Psoas muscle (tissue), 7 donors: ENCODE measurements at regions not wholly inside any gene's neighbourhood (a gene's known extent, or its start where the extent isn't known, plus 50 kb on each side); places are given as distances from the start of the nearest gene placed in this dataset.

Experiments
- ATAC-seq, 4 donors: fragments of 200-7000 bp; cut with Tn5 transposase; one replicate each; pipeline ENCODE4 v1.9.1; 2020; ENCODE audit warnings: moderate library complexity in 3 of 4, mild to moderate bottlenecking in 2 of 4
- DNase-seq, 2 donors: peaks; one replicate each; pipeline ENCODE4 v3.0.0-alpha.2; 2020
- H3K27ac ChIP-seq: fragments of 200-600 bp; one replicate; pipeline ENCODE4 v1.8.0; 2022
- H3K27me3 ChIP-seq, 3 donors: fragments of 200-600 bp in 1 of 3; one replicate each; pipeline versions ENCODE4 v1.6.1 to v1.8.0; 2013 to 2022; ENCODE audit warnings: low read length in 2 of 3, mild to moderate bottlenecking in 2 of 3, moderate library complexity in 1 of 3; ENCODE audit not compliant: insufficient read depth in 3 of 3
- H3K36me3 ChIP-seq, 2 donors: fragments of 200-600 bp in 1 of 2; one replicate each; pipeline versions ENCODE4 v1.6.1 to v1.8.0; 2013 to 2022; ENCODE audit warnings: low read depth in 1 of 2, mild to moderate bottlenecking in 1 of 2, moderate library complexity in 1 of 2; ENCODE audit not compliant: insufficient read depth in 1 of 2
- H3K4me1 ChIP-seq: fragments of 200-600 bp; one replicate; pipeline ENCODE4 v1.8.0; 2022
- H3K4me3 ChIP-seq: fragments of 200-600 bp; one replicate; pipeline ENCODE4 v1.8.0; 2022; ENCODE audit warnings: mild to moderate bottlenecking
- H3K9me3 ChIP-seq: fragments of 200-600 bp; one replicate; pipeline ENCODE4 v1.8.0; 2022
- WGBS, 3 donors: extraction: QIAGEN DNeasy Blood & Tissue Kit; methylation state at CpG; one replicate each; pipeline versions ENCODE4 v1.1.6 to v1.1.7; 2013; 5-methylcytosine and 5-hydroxymethylcytosine counted together
- intact Hi-C, 2 donors: fragments of 100-400 bp; cut with DNase I; formaldehyde crosslinking; loops; one replicate each; pipeline versions ENCODE4 v1.11.0 to v1.14.2; 2022
- TF ChIP-seq, protein P1 (sequence below): fragments of 200-600 bp; IDR thresholded peaks from one replicate; pipeline ENCODE4 v1.8.0; 2022; ENCODE audit warnings: antibody characterized with exemption
- donor health status: healthy with polysubstance abuse.
- donor health status: DM: no; HTN: no; CAD: no; lungs with moderate emphysema.
- donor health status: Bipolar disorder and iron deficiency.
- donor health status: healthy.
- donor health status: DM: yes; HTN: yes; CAD: no.
- donor health status: DM: no; HTN: no; CAD: no.
- donor health status: DM: yes; HTN: yes; CAD: no.

DNA sequence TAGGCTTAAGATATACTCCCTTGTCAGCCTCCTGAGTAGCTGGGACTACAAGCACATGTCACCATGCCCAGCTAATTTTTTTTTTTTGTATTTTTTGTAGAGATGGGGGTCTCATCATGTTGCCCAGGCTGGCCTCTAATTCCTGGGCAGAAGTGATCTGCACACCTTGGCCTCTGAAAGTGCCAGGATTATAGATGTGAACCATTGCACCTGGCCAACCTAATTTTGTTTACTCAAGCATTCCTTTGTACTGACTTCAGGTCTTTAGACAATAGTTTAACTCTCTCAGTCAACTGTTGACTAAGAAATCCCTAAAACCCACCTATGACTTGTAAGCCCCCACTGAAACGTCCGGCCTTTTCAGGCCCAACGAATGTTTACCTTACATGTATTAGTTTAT, 628.3 kb upstream of the CDH8 start:
- Histone ChIP-seq H3K4me3 (no peak overlapping the region), H3K4me1 (no peaks in the 10 kb centered on the region), H3K27ac (no peak overlapping the region), H3K27me3 (no peaks in the 10 kb centered on the region), H3K36me3 (no peaks in the 10 kb centered on the region), H3K9me3 (no peaks in the 10 kb centered on the region)
- intact Hi-C loops: no loop called here
- DNase-seq (no peak), ATAC-seq (no peak)
- WGBS, 3 donors: 82 to 88% (median 87%) methylated on average over 3 of the region's 3 CpGs
- TF ChIP-seq, protein P1, sequence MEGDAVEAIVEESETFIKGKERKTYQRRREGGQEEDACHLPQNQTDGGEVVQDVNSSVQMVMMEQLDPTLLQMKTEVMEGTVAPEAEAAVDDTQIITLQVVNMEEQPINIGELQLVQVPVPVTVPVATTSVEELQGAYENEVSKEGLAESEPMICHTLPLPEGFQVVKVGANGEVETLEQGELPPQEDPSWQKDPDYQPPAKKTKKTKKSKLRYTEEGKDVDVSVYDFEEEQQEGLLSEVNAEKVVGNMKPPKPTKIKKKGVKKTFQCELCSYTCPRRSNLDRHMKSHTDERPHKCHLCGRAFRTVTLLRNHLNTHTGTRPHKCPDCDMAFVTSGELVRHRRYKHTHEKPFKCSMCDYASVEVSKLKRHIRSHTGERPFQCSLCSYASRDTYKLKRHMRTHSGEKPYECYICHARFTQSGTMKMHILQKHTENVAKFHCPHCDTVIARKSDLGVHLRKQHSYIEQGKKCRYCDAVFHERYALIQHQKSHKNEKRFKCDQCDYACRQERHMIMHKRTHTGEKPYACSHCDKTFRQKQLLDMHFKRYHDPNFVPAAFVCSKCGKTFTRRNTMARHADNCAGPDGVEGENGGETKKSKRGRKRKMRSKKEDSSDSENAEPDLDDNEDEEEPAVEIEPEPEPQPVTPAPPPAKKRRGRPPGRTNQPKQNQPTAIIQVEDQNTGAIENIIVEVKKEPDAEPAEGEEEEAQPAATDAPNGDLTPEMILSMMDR: no peak

DNA sequence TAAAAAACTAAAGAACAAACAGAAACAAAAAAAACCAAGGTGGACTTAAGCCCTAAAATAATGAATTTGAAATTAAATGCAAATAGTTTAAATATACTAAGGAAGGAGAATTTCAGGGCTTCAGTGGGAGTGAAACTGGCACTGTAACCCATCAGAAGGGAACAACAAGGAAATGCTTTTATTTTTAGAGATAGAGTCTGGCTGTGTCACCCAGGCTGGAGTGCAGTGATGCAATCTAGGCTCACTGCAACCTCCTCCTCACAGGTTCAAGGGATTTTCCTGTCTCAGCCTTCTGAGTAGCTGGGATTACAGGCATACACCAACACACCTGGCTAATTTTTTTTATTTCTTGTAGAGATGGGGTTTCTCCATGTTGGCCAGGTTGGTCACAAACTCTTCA, 625.2 kb upstream of the CDH8 start:
- TF ChIP-seq, protein P1: no peak
- no peak for ATAC-seq

DNA sequence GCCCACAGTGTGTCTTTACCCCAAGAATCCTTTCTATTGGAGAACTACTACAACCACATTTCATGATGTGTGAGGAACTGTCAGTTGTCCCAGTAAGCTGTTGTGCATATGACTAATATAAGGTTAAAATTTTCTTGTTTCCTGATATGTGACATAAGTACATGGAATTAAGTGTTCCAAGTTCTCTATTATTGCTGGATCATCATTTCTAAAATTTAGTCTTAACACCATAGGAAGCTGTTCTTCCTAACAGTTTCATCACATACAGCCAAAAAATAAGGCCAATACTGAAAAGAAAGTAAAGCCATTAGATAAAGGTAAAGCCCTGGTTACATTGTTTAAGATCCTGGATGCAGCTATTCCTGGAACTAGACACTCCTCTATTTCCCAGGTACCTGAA, 620.9 kb upstream of the CDH8 start:
- Histone ChIP-seq H3K36me3 (no peaks in the 10 kb centered on the region), H3K9me3 (no peaks in the 10 kb centered on the region), H3K27ac (no peak overlapping the region), H3K27me3 (no peaks in the 10 kb centered on the region), H3K4me1 (no peaks in the 10 kb centered on the region), H3K4me3 (no peak overlapping the region)
- ATAC-seq (no peak), DNase-seq (no peak)
- TF ChIP-seq, protein P1: no peak
- intact Hi-C loops: no loop called here

More for the DNA sequence above, 625.2 kb upstream of the CDH8 start:
- Histone ChIP-seq H3K27ac (no peak overlapping the region), H3K9me3 (no peaks in the 10 kb centered on the region), H3K36me3 (no peaks in the 10 kb centered on the region), H3K4me3 (no peak overlapping the region), H3K27me3 (no peaks in the 10 kb centered on the region), H3K4me1 (no peaks in the 10 kb centered on the region)
- intact Hi-C loops: no loop called here
- no peak for DNase-seq

DNA sequence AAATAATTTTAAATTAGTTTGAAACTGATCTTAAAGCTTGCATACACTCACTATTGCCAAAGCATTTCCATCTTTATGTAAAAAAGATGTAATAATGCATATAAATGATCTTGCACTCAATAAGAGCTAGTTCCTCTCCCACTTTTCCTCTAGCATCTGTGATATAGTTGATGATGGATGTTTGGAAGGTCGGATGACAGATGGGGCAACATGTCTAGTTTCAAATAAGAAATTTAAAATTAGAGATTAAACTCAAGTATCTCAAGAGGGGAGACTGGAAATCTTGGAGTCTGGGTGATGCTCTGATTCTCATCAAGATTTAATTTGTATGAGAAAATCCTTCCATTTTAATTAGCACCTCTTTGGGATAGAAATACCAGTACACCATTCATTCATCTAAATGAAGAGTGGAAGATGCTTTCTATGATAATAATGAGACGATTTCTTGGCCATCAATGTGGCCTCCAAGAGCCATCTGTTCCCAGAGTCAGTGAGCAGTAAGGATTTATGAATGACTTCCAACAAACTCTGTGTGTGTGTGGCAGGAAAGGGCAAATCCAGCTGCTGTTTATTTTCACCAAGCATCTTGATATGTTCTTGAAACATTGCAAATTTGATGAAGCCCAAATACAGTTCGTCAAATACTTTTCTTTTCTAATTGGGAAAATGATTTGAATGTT, 616.3 kb upstream of the CDH8 start:
- Histone ChIP-seq H3K4me1 (no peaks in the 10 kb centered on the region), H3K36me3 (no peaks in the 10 kb centered on the region), H3K4me3 (no peak overlapping the region), H3K27ac (no peak overlapping the region), H3K27me3 (no peaks in the 10 kb centered on the region), H3K9me3 (no peaks in the 10 kb centered on the region)
- DNase-seq (no peak), ATAC-seq (no peak)
- intact Hi-C loops: no loop called here
- TF ChIP-seq, protein P1: no peak
- 51 to 65% (median 58%) methylated on average over 3 of the region's 3 CpGs for WGBS, 3 donors

DNA sequence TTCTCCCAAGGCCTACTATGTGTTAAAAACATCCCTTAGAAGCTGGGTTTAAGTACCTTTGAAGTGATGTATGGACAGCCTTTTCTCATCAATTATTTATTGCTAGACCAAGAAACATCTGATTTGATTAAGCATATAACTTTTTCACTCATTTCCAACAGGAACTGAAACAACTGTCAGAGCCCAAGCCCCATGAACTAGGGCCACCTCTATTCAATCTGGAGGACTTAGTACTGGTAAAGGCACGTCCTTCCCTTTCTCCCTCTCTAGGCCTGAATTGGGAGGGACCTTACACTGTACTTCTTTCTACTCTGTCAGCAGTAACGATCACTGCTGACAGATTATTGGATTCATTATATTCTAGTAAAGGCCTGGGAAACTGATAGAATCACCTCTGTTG, 612.0 kb upstream of the CDH8 start:
- intact Hi-C loops: no loop called here
- Histone ChIP-seq H3K36me3 (no peaks in the 10 kb centered on the region), H3K27me3 (no peaks in the 10 kb centered on the region), H3K4me3 (no peak overlapping the region), H3K9me3 (peaks cover 8% of the 10 kb centered on the region), H3K4me1 (no peaks in the 10 kb centered on the region), H3K27ac (no peak overlapping the region)
- WGBS, 3 donors: 79 to 82% (median 79%) methylated on average over 2 of the region's 2 CpGs
- TF ChIP-seq, protein P1: no peak
- ATAC-seq: no peak
- DNase-seq: no peak
